Activated T-cell treated with anti-CD3 and anti-CD28 coated beads, Interleukin-2, amount 50 U/mL, for 72 hours (primary cell): ENCODE measurements at regions not wholly inside any gene's neighbourhood (a gene's known extent, or its start where the extent isn't known, plus 50 kb on each side); places are given as distances from the start of the nearest gene placed in this dataset.
A peak's percentile ranks its signal among the peaks of the same experiment; 100 is the strongest.
"Not testable (repeated sequence)": the region's sequence is repeated elsewhere in the genome, so short reads cannot be mapped to it uniquely, and the experiment has no call there.

Experiments
- ATAC-seq, 2 donors: fragments of 150-1000 bp; cut with Tn5 transposase; replicated peaks in 1 of 2; 2 replicates each; pipeline ENCODE4 v1.10.0; 2021; ENCODE audit warnings: moderate library complexity in 2 of 2, mild to moderate bottlenecking in 1 of 2
- DNase-seq, 2 donors: peaks; one replicate each; pipeline ENCODE4 v3.0.0; 2021 to 2022; ENCODE audit warnings: mixed read lengths in 1 of 2
- H3K27ac Mint-ChIP-seq: one replicate; pipeline ENCODE4 v1.8.0; 2022; ENCODE audit warnings: mild to moderate bottlenecking, moderate library complexity, mixed read lengths
- H3K27me3 Mint-ChIP-seq: one replicate; pipeline ENCODE4 v1.8.0; 2022; ENCODE audit warnings: low read depth, mixed read lengths
- H3K36me3 Mint-ChIP-seq, 2 donors: one replicate each; pipeline ENCODE4 v1.8.0; 2022; ENCODE audit warnings: mixed read lengths in 2 of 2, mild to moderate bottlenecking in 1 of 2; ENCODE audit not compliant: insufficient read depth in 2 of 2
- H3K4me1 Mint-ChIP-seq: one replicate; pipeline ENCODE4 v1.8.0; 2022; ENCODE audit warnings: low read depth, mixed read lengths
- H3K4me3 Mint-ChIP-seq, 2 donors: one replicate each; pipeline ENCODE4 v1.8.0; 2022; ENCODE audit warnings: mild to moderate bottlenecking in 2 of 2, mixed read lengths in 2 of 2, moderate library complexity in 2 of 2
- H3K9me3 Mint-ChIP-seq, 2 donors: one replicate each; pipeline ENCODE4 v1.8.0; 2022; ENCODE audit warnings: mixed read lengths in 2 of 2

DNA sequence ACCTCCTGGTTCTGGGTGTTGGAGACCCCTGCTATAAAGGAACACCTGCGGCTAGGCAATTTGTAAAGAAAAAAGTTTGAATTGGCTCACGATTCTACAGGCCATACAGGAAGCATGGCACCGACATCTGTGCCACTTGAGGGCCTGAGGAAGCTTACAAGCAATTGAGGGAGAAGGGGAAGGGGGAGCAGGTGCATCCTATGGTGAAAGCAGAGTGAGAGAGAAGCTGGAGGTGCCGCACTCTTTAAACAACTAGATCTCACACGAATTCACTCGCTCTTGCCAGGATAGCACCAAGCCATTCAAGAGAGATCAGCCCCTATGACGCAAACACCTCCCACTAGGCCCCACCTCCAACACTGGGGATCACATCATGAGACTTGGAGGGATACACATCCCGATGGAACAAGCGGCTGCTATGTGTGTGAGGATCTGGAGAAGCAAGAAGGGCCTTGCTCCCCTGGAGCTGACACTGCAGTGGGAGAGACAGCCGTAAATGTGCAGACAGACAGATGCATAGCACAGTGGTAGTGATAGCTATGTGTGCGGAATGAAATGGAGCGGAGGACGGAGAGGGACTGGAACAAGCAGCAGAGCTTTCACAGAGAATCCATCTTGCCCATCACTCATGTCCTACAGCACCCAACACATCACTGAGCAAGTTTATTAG, 60.7 kb upstream of the HELT start:
- ATAC-seq (no peak), DNase-seq (no peak)
- H3K27ac Mint-ChIP-seq = no peak overlapping the region
- no peaks in the 10 kb centered on the region for H3K36me3 Mint-ChIP-seq
- H3K4me1 Mint-ChIP-seq = no peaks in the 10 kb centered on the region
- H3K4me3 Mint-ChIP-seq = no peak overlapping the region
- peaks cover 14% of the 10 kb centered on the region for H3K27me3 Mint-ChIP-seq
- no peaks in the 10 kb centered on the region for H3K9me3 Mint-ChIP-seq

DNA sequence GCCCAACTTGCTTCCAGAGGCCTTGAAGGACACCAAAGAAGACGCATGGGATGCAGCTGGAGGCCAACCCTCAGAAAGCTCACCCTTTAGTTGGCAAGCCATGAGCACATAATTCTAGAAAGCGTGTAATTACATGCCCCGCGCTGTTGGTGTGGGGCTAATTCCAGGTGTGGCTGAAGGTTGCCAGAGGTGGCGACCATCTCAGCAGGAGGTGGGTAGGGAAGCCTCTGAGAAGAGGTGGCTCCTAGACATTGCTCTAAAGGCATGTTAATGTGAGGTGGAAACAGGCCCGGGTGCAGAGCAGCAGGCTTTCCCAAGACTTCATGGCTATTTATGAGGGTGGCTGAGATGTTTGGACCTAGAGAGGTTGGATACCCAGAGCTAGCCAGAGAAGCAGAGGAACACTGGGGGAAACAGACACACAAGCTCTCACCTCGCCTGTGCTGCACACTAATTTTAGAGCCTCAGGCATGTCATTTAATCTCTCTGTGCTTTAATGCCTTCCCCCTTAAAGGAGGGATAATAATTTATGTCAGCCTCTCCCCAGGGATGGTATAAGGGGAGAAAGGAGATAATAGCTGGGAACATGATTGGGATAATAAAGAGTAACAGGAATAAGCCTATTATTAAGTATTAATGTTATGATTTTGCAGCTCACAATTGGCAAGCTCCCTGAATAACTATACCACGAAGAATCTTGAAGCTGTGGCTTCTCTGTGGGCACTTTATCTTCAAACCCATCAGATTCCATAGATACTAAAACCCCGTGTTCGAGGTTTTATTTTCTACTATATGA, 60.0 kb upstream of the HELT start:
- ATAC-seq (no peak), DNase-seq (no peak)
- Mint-ChIP-seq H3K9me3 (no peaks in the 10 kb centered on the region), H3K27me3 (peaks cover 11% of the 10 kb centered on the region), H3K4me3 (no peak overlapping the region), H3K36me3 (no peaks in the 10 kb centered on the region), H3K4me1 (no peaks in the 10 kb centered on the region), H3K27ac (no peak overlapping the region)

DNA sequence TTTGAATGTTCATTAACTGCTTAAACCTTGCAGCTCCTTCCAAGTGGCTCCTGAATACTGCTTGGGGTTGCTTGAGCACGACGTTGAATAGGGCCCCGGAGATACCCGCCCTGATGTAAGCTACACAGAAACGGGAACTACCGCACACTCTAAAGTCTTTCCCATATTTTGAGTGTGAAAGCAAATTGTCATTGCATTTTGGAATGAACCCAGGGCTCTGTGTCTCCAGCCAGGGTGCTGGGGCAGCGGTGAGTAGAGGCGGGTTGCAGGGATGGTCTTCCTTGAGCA, 59.4 kb upstream of the HELT start:
- no peaks in the 10 kb centered on the region for H3K9me3 Mint-ChIP-seq
- no peak overlapping the region for H3K4me3 Mint-ChIP-seq
- no peaks in the 10 kb centered on the region for H3K4me1 Mint-ChIP-seq
- no peak for DNase-seq
- ATAC-seq = no peak
- peaks cover 8% of the 10 kb centered on the region for H3K27me3 Mint-ChIP-seq
- H3K36me3 Mint-ChIP-seq = no peaks in the 10 kb centered on the region
- H3K27ac Mint-ChIP-seq = no peak overlapping the region

DNA sequence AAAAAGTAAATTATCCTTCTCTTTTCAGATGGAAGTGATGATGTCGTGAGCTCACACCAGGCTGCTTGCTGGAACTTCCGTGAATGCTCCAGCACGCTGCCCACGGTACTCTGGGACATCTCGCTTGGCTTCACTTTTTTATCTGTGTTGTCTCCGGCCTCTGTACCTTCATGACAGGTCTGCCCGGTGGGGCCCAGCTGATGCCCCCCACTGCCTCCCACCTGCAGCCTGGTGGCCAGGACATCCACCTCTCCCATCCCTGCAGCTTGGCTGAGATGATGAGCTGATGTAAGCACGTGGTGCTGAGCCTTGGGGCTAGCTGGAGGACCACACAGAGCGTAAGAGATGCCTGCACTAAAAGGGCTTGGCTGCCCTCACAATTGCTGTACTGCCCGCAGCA, 59.0 kb upstream of the HELT start:
- Mint-ChIP-seq H3K9me3 (no peaks in the 10 kb centered on the region), H3K36me3 (no peaks in the 10 kb centered on the region), H3K4me3 (no peak overlapping the region), H3K27ac (no peak overlapping the region), H3K27me3 (peaks cover 8% of the 10 kb centered on the region), H3K4me1 (no peaks in the 10 kb centered on the region)
- DNase-seq = no peak
- ATAC-seq = no peak

DNA sequence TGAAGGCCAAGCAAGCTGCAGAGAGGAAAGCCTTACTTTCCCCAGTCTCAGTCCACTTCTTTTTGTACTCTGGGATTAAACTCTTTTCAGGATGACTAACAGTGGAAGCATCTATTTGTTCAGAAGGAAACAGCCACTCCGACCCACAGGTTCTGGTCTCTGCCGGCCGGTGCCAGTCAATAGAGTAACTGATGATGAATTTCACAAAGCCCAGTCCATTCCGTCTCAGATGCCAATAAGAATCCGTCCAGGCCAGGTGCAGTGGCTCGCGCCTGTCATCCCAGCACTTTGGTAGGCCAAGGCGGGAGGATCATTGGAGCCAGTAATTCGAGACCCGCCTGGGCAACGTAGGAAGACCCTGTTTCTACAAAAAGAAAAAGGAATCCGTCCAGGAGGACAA, 58.5 kb upstream of the HELT start:
- H3K4me1 Mint-ChIP-seq = no peaks in the 10 kb centered on the region
- DNase-seq (no peak), ATAC-seq (no peak)
- no peaks in the 10 kb centered on the region for H3K9me3 Mint-ChIP-seq
- no peak overlapping the region for H3K27ac Mint-ChIP-seq
- peaks cover 0 to under 1% of the 10 kb centered on the region in 2 donors for H3K36me3 Mint-ChIP-seq
- H3K4me3 Mint-ChIP-seq = no peak overlapping the region
- H3K27me3 Mint-ChIP-seq = peaks cover 8% of the 10 kb centered on the region

DNA sequence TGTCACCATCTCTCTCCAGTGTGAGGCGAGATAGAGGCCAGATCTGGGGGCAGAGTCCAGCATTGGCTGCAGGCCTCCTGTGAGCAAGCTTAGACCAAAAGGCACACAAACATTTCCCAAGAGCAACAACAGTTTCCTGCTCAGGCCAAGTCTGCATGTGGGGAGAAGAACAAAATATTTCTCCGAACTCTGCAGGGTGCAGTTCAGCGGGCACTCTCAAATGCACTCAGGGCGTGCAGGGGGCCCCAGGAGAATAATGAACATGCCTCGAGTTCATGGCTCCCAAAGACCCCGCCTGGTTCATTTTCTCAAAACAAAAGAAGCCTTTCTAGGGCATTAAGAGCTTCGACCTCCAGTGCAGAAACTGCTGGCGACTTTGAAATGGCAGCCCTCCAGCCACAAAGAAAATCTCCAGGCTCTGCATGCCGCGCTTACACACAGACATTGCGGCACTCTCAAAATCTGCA, 57.8 kb upstream of the HELT start:
- Mint-ChIP-seq H3K36me3 (peaks cover 2 to 3% of the 10 kb centered on the region in 2 donors), H3K9me3 (peaks cover 2% of the 10 kb centered on the region in 2 donors), H3K4me1 (no peaks in the 10 kb centered on the region), H3K27me3 (peaks cover 8% of the 10 kb centered on the region), H3K27ac (no peak overlapping the region), H3K4me3 (no peak overlapping the region)
- DNase-seq (no peak), ATAC-seq (no peak)

DNA sequence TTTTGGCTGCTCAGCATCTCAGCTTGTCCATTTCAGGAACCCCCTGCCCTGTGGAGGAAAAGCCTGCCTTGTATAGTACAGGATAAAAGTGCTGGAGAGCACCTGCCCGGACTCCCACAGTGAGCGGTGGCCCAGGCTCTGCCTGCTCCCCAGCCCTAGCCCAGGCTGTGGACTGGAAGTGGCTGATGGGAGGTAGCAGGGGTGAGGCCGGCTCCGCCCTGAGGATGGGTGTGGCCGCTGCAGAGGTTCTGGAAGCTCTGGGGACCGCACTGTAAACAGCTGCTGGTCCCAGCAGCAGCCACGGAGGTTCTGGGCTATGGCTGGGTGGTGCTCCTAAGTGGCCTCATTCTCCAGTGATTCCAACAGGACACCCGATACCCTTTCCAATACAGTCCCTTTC, 56.6 kb upstream of the HELT start:
- Mint-ChIP-seq H3K27me3 (peaks cover 8% of the 10 kb centered on the region), H3K9me3 (peaks cover 2% of the 10 kb centered on the region in 2 donors), H3K36me3 (peaks cover 2 to 3% of the 10 kb centered on the region in 2 donors), H3K4me3 (no peak overlapping the region), H3K4me1 (no peaks in the 10 kb centered on the region), H3K27ac (no peak overlapping the region)
- ATAC-seq = no peak
- DNase-seq = no peak

DNA sequence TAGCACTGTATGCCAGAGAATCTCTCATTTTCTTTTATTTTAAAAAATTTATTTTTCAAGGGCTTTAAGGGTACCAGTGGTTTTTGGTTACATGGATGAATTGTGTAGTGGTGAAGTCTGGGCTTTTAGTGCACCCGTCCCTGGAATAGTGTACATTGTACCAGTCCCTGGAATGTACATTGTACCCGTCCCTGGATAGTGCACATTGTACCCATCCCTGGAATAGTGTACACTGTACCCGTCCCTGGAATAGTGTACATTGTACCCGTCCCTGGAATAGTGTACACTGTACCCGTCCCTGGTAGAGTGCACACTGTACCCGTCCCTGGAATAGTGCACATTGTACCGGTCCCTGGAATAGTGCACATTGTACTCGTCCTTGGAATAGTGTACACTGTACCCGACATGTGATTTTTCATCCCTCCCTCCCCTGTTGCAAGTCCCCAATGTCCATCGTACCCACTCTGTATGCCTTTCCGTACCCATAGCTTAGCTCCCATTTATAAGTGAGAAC, 56.1 kb upstream of the HELT start:
- DNase-seq (no peak), ATAC-seq (no peak)
- peaks cover 2 to 3% of the 10 kb centered on the region in 2 donors for H3K36me3 Mint-ChIP-seq
- peaks cover 2% of the 10 kb centered on the region in 2 donors for H3K9me3 Mint-ChIP-seq
- H3K27me3 Mint-ChIP-seq = peaks cover 6% of the 10 kb centered on the region
- no peaks in the 10 kb centered on the region for H3K4me1 Mint-ChIP-seq
- no peak overlapping the region for H3K4me3 Mint-ChIP-seq
- no peak overlapping the region for H3K27ac Mint-ChIP-seq

DNA sequence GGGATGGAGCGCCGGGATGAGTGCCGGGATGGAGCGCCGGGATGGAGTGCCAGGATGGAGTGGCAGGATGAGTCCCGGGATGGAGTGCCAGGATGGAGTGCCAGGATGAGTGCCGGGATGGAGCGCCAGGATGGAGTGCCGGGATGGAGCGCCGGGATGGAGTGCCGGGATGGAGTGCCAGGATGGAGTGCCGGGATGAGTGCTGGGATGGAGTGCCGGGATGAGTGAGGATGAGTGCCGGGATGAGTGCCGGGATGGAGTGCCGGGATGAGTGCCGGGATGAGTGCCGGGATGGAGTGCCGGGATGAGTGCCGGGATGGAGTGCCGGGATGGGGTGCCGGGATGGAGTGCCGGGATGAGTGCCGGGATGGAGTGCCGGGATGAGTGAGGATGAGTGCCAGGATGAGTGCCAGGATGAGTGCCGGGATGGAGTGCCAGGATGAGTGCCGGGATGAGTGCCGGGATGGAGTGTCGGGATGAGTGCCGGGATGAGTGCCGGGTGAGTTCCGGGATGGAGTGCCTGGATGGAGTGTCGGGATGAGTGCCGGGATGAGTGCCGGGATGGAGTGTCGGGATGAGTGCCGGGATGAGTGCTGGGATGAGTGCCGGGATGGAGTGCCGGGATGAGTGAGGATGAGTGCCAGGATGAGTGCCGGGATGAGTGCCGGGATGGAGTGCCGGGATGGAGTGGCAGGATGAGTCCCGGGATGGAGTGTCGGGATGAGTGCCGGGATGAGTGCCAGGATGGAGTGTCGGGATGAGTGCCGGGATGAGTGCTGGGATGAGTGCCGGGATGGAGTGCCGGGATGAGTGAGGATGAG, 52.9 kb upstream of the HELT start:
- ATAC-seq, H3K36me3 Mint-ChIP-seq, H3K9me3 Mint-ChIP-seq, H3K27me3 Mint-ChIP-seq, H3K4me1 Mint-ChIP-seq: not testable (repeated sequence)
- peak in 1 of 2 donors; percentile 23 for DNase-seq
- H3K27ac Mint-ChIP-seq = peak overlapping the region; percentile 100
- H3K4me3 Mint-ChIP-seq = peak overlapping the region; percentile 27 to 69

DNA sequence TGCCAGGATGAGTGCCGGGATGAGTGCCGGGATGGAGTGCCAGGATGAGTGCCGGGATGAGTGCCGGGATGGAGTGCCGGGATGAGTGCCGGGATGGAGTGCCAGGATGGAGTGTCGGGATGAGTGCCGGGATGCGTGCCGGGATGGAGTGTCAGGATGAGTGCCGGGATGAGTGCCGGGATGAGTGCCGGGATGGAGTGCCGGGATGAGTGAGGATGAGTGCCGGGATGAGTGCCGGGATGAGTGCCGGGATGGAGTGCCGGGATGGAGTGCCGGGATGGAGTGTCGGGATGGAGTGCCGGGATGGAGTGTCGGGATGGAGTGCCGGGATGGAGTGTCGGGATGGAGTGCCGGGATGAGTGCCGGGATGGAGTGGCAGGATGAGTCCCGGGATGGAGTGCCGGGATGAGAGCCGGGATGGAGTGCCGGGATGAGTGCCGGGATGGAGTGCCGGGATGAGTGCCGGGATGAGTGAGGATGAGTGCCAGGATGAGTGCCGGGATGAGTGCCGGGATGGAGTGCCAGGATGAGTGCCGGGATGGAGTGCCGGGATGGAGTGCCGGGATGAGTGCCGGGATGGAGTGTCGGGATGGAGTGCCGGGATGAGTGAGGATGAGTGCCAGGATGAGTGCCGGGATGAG, 52.1 kb upstream of the HELT start:
- not testable (repeated sequence) for H3K36me3 Mint-ChIP-seq, ATAC-seq, H3K27ac Mint-ChIP-seq

DNA sequence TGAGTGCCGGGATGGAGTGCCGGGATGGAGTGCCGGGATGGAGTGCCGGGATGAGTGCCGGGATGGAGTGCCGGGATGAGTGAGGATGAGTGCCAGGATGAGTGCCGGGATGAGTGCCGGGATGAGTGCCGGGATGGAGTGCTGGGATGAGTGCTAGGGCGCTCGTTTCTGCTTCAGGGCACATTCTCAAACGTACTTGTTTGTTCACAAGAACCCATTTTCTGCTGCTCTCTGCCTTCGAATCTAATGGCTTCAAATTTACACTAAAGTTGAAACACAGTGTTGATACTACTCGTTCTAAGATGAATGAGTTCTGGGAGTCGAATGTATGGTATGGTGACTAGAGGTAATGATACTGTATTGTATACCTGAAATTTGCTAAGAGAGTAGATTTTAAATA, 50.6 kb upstream of the HELT start:
- H3K9me3 Mint-ChIP-seq = peaks cover 8 to 10% of the 10 kb centered on the region in 2 donors
- DNase-seq (peak in 1 of 2 donors; percentile 52), ATAC-seq (peak in 1 of 2 donors; percentile 40)
- peaks cover 16% of the 10 kb centered on the region for H3K27me3 Mint-ChIP-seq
- H3K27ac Mint-ChIP-seq = peak overlapping the region; percentile 92
- peak overlapping the region in 1 of 2 donors; percentile 24 for H3K4me3 Mint-ChIP-seq
- H3K36me3 Mint-ChIP-seq, H3K4me1 Mint-ChIP-seq: not testable (repeated sequence)

More for the DNA sequence above, 52.1 kb upstream of the HELT start:
- H3K4me1 Mint-ChIP-seq, H3K27me3 Mint-ChIP-seq, H3K9me3 Mint-ChIP-seq, H3K4me3 Mint-ChIP-seq: not testable (repeated sequence)
- peak in 1 of 2 donors; percentile 49 for DNase-seq

DNA sequence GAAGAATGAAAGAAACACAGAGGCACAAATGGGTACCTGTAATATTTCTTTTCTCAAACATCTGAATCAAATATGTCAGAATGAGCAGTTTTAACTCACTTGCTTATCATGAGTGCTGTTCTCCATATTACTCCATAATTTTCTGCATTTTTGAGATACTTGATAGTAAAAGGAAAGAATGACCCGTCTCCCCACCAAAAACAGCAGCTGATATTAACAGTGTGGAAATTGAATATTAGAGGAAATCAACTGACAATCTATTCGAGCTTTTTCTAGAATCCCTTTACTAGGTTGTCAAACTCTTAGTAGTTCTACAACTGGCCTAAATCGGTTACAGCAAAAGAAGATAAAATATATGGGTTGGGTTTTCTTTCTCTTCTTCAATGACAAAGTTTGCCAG, 49.9 kb upstream of the HELT start:
- Mint-ChIP-seq H3K27ac (peak overlapping the region; percentile 92), H3K27me3 (peaks cover 22% of the 10 kb centered on the region), H3K4me3 (no peak overlapping the region), H3K4me1 (no peaks in the 10 kb centered on the region), H3K9me3 (peaks cover 8 to 10% of the 10 kb centered on the region in 2 donors), H3K36me3 (peaks cover 6 to 8% of the 10 kb centered on the region in 2 donors)
- DNase-seq = no peak
- peak in 1 of 2 donors; percentile 16 for ATAC-seq
